Esophagus squamous epithelium (tissue), 4 donors: ENCODE measurements at regions not wholly inside any gene's neighbourhood (a gene's known extent, or its start where the extent isn't known, plus 50 kb on each side); places are given as distances from the start of the nearest gene placed in this dataset.

Experiments used
- POLR2A ChIP-seq, 4 donors: fragments of 450-650 bp; IDR thresholded peaks; one replicate each; pipeline ENCODE4 v1.6.1; 2017; ENCODE audit warnings: antibody characterized with exemption in 4 of 4, mild to moderate bottlenecking in 4 of 4, moderate library complexity in 3 of 4
- TF ChIP-seq, protein P1 (sequence below), 6 experiments: fragments of 450-650 bp in 4 of 6; fragments of 200-600 bp in 2 of 6; sonication (generic) in 2 of 6; IDR thresholded peaks; one replicate each; pipeline ENCODE4 v1.5.1; 2016 to 2019; ENCODE audit warnings: antibody characterized with exemption in 6 of 6, mild to moderate bottlenecking in 4 of 6, moderate library complexity in 4 of 6

DNA sequence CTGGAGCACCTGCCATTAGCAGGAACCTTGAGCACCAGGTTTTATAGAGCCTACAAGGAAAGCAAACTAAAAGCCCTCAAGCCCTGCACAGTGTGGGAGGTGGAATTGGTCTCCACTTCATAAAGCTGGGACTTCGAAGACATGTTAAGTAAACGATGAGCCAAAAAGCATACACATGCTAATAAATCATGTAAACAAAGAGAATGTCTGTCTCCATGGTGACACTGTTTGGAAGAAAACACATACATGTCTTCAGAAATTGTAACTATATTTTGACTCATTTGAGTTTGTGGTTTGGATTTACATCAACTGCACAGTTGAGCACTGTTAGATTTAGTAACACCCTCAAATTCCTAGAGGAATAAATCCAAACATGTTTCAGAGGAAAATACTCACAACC is 978.5 kb upstream of the LRRTM1 start:
- TF ChIP-seq, protein P1, sequence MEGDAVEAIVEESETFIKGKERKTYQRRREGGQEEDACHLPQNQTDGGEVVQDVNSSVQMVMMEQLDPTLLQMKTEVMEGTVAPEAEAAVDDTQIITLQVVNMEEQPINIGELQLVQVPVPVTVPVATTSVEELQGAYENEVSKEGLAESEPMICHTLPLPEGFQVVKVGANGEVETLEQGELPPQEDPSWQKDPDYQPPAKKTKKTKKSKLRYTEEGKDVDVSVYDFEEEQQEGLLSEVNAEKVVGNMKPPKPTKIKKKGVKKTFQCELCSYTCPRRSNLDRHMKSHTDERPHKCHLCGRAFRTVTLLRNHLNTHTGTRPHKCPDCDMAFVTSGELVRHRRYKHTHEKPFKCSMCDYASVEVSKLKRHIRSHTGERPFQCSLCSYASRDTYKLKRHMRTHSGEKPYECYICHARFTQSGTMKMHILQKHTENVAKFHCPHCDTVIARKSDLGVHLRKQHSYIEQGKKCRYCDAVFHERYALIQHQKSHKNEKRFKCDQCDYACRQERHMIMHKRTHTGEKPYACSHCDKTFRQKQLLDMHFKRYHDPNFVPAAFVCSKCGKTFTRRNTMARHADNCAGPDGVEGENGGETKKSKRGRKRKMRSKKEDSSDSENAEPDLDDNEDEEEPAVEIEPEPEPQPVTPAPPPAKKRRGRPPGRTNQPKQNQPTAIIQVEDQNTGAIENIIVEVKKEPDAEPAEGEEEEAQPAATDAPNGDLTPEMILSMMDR (IDR thresholded peaks at IDR 0.05), result no peak
- no peak for TF ChIP-seq POLR2A (IDR thresholded peaks at IDR 0.05)
